HG02588 (cell line): ENCODE measurements at regions not wholly inside any gene's neighbourhood (a gene's known extent, or its start where the extent isn't known, plus 50 kb on each side); places are given as distances from the start of the nearest gene placed in this dataset.
"Not testable (repeated sequence)": the region's sequence is repeated elsewhere in the genome, so short reads cannot be mapped to it uniquely, and the experiment has no call there.

Experiments used
- ATAC-seq: cut with Tn5 transposase; IDR thresholded peaks from one replicate; pipeline ENCODE4 v1.9.1; 2021; ENCODE audit warnings: mild to moderate bottlenecking, moderate library complexity; ENCODE audit not compliant: unreplicated experiment

- no peak for ATAC-seq
Measured at GRCh38 chr4:62740296-62740695, 1540.2 kb downstream of the ADGRL3 start.

GRCh38 chr4:62717154-62717553, 1517.0 kb downstream of the ADGRL3 start:
- ATAC-seq, result no peak

GRCh38 chr4:62711575-62711974, 1511.4 kb downstream of the ADGRL3 start:
- ATAC-seq, result no peak

GRCh38 chr4:62709618-62710252, 1509.6 kb downstream of the ADGRL3 start:
- ATAC-seq, result no peak

DNA sequence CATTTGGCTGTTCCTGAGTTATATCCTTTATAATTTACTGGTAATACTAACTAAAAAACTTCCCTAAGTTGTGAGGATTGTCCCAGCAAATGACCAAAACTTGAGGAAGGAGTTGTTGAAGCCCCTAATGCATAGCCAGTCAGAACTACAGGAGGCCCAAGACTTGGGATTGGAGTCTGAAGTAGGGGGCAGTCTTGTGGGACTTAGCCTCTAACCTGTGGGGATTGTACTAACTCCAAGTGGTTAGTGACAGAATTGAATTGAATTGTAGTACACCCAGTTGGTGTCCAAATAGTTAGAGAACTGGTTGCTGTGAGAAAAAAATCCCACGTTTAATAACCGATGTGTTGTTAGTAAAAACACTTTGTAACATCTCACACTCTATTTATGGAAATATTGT, 1506.3 kb downstream of the ADGRL3 start:
- ATAC-seq, result no peak

DNA sequence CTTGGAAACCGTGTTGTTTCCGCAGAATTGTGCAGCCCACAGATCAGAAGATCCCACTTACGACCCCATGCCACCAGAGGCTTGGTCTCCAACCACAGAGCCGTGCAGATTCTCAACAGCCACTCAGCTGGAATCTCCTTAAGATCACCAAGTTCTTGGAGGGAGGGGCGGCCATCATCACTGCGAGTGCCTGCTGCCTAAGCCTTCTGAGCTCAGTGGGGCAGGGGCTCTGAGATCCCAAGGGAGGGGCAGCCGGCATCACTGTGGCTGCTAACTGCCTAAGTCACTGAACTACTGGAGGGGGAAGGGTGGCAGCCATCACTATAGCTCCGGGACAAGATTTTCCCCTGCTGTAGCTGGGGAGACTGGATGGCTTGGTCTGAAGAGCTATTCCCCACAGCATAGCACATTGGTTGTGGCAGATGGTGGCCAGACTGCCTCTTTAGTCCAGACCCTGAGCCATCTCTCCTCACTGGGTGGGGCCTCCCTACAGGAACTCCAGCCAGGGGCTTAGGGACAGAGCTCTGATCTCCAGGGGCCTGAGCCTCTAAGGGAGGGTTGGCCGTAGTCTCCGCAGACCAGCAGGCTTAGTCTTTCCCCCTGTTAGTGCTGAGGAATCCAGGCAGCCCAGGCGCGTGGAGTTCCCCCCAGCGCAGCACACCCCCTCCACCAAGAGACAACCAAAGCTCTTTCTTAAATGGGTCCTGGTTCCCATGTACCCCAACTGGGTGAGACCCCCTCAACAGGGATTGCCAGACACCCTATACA, 1483.9 kb downstream of the ADGRL3 start:
- ATAC-seq, result no peak

GRCh38 chr4:62676962-62677361, 1476.8 kb downstream of the ADGRL3 start:
- ATAC-seq, result no peak

- ATAC-seq, result no peak
Measured at GRCh38 chr4:62670514-62670913, 1470.4 kb downstream of the ADGRL3 start.

DNA sequence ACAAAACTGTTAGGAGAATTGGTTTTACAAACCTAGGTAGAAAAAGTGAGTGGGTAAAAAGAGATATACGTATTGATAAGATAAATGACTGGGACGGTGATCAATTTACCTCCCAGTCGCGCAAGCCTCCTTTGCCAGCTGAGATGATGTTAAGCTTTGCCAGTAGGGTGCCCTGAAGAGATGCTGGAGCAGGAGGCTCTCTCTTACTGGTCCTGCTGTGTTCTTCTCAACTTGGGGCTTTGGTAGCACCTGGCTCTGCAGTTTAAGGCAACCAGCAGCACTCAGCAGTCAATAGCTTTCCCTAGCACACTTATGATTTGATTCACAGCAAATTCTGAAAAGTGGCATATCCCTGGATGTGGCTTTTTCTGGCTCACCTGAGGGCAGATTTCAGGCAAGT, 1461.7 kb downstream of the ADGRL3 start:
- ATAC-seq, result no peak

DNA sequence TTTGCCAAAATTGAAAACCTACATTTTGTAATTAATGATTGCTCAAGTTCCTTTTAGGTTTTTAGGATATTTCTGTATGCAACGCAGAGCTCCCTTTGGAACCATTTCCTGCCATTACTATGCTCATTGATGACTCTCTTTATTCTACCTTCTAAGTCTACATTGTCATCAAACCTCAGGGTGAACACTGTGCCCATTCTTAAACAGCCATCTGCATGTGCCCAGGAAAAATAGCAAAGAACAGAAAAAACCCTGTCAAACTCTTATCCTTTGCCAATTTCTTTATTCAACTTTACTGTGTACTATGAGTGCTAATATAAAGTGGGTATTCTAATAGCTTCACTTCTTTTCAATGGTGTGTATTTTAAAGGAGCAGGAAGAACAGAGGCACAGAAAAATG, 1455.9 kb downstream of the ADGRL3 start:
- ATAC-seq, result no peak

GRCh38 chr4:62644372-62644771, 1444.2 kb downstream of the ADGRL3 start:
- no peak for ATAC-seq

GRCh38 chr4:62640296-62640695, 1440.2 kb downstream of the ADGRL3 start:
- no peak for ATAC-seq

GRCh38 chr4:62627671-62628070, 1427.5 kb downstream of the ADGRL3 start:
- ATAC-seq, result no peak

DNA sequence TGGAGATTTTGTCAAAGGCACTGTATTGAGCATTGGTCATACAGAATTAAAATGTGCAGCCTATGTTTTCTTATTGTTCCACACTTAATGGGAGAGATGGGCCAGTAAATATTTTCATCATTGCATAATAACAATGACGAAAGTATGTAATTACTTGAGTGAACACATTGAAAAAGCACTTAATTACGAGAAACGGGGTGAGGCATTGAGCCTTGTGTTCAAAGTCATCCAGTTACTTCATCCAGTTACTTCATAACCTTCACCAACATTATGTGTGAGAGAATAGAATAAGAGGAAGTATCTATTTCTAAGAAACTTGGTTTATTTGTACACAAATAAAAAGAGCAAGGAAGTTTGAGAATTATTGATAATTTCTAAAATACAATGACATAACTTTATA, 1427.0 kb downstream of the ADGRL3 start:
- ATAC-seq, result no peak

DNA sequence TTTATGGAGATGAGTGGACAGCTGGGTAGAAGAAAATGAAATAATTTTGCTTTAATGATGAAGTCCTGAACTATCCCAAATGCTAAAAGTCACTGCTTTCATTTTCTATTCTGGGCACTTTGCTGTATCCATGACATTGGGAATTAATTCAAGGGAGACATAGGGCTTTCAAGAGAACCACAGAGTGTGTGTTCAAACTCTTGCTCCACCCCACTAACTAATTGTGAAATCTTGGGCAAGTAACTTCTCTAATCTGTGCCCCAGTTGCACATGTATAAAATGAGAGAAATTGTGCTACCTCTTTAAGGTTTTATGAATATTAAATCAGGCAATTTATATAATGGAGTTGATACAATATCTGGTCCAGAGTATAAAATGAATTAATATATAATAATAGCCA, 1422.0 kb downstream of the ADGRL3 start:
- ATAC-seq, result no peak

DNA sequence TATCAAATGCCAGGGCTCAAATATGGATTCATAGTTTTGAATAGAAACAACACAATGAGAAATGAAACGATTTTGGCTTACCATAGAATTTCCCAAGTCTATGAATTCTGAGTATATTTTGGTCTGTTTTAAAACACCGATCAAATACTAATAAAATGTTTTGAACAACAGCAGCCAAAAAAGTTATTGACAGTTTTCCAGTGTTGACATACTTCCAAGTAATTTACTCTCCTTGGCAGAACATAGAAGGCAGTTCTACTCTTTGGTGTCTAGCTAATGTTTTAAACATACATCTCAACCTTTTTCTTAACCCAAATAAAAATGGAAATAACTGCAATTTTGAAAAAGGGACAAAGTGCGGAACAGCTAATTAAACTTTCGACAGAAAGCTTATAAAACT, 1419.8 kb downstream of the ADGRL3 start:
- no peak for ATAC-seq

GRCh38 chr4:62618042-62618441, 1417.9 kb downstream of the ADGRL3 start:
- no peak for ATAC-seq

DNA sequence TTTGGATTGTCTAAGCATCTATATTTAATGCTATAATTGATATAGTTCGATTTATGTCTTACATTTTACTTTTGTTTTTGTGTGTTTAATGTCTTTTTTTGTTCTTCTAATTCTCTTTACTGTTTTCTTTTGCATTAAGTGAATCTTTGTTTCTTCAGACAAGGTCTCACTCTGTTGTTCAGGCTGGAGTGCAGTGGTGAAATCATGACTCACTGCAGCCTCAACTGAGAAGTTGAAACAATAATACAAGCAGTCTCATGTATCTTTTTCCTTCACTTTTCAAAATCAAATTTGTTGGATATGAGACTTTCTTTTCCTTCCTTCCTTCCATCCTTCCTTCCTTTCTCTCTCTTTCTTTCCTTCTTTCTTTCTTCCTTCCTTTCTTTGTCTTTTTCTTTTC, 1401.6 kb downstream of the ADGRL3 start:
- no peak for ATAC-seq

DNA sequence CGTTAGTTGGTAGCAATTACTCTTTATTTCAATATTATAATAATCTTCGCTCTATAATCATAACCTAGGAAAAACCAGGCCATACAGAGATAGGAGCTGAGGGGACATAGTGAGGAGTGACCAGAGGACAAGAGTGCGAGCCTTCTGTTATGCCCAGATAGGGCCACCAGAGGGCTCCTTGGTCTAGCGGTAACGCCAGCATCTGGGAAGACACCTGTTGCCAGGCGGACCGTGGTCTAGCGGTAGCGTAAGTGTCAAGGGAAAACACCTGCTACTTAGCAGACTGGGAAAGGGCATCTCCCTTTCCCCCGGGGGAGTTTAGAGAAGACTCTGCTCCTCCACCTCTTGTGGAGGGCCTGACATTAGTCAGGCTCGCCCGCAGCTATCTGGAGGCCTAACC, 1395.1 kb downstream of the ADGRL3 start:
- not testable (repeated sequence) for ATAC-seq

DNA sequence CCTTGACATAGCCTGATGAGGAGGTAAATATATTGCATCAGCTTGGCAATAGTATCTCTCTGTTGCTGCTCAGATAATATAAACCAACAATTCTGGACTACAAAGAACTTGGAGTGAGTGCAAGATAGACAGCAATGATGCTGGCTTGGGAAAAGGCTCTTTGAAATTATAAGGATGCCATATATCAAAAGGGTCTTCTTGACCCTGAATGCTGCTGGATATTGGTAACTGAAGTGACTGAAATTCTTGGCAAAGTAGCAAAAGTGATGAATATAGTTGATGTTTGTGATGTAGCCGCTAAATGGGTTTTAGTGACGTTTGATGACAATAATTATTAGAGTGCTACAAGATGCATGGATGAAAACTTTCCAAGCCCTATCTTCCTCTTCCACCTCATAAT, 1391.6 kb downstream of the ADGRL3 start:
- no peak for ATAC-seq

DNA sequence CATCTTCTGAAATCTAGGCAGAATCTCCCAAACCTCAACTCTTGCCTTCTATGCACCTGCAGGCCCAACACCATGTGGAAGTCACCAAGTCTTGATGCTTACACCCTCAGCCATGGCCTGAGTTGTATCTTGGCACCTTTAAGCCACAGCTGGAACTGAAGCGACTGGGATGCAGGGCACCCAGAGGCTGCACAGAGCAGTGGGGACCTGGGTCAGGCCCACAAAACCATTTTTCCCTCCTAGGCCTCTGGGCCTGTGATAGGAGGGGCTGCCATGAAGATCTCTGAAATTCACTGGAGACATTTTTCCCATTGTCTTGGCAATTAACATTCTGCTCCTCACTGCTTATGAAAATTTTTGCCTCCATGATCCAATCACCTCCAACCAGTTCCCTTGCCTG, 1388.5 kb downstream of the ADGRL3 start:
- ATAC-seq, result no peak

DNA sequence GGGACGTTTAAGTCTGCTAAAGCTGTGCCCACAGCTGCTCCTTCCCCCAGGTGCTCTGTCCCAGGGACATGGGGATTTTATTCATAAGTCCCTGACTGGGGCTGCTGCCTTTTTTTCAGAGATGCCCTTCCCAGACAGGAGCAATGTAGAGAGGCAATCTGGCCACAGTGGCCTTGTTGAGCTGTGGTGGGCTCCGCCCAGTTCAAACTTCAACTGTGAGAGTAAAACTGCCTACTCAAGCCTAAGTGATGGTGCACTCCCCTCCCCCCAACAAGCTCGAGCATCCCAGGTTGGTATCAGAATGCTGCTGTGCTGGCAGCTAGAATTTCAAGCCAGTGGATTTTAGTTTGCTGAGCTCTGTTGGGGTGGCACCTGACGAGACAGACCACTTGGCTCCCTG, 1371.4 kb downstream of the ADGRL3 start:
- no peak for ATAC-seq

DNA sequence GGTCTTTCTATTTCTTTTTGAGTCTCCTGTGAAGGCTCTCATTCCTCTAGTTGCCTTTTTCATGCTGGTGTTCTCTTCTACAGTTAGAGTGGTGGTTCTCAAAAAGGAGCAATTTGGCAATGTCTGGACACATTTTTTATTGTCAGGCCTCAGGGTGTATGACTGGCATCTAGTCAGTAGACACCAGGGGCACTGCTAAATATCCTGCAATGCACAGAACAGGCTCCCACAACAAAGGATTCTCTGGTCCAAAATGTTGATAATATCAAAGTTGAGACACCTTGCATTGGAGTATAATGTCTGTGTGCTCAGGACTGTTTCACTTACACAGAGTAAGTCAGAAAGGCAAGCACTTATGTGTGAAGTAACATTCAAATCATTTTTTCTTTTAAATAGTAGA, 1360.7 kb downstream of the ADGRL3 start:
- no peak for ATAC-seq
